ENCODE measurements at regions not wholly inside any gene's neighbourhood (a gene's known extent, or its start where the extent isn't known, plus 50 kb on each side); places are given as distances from the start of the nearest gene placed in this dataset.

GRCh38 chr2:84085562-84085961 is 373.5 kb downstream of the SUCLG1 start:
- H3F3A ChIP-seq (ENCODE audit: insufficient read depth, low read length), result no peaks in the 10 kb centered on the region

GRCh38 chr2:84084856-84085255 is 374.2 kb downstream of the SUCLG1 start:
- Histone ChIP-seq H3F3A (ENCODE audit: insufficient read depth, low read length) (no peaks in the 10 kb centered on the region), H3K4me2 (ENCODE audit: low read length) (no peak overlapping the region), H3K9me3 (ENCODE audit: low read length) (no peaks in the 10 kb centered on the region), H3K9me2 (ENCODE audit: low read depth, low read length) (no peaks in the 10 kb centered on the region), H3K9ac (ENCODE audit: low read length) (no peak overlapping the region), H3K27me3 (ENCODE audit: insufficient read depth, low read length) (no peaks in the 10 kb centered on the region), H2AFZ (ENCODE audit: low read length) (no peak overlapping the region), H3K4me3 (ENCODE audit: low read depth, low read length, poor library complexity, severe bottlenecking) (no peak overlapping the region), H4K20me1 (ENCODE audit: insufficient read depth, low read length) (no peaks in the 10 kb centered on the region), H3K79me2 (ENCODE audit: insufficient read depth, low read length) (no peaks in the 10 kb centered on the region), H3K4me1 (ENCODE audit: insufficient read depth, low read length, severe bottlenecking) (no peaks in the 10 kb centered on the region), H3K27ac (ENCODE audit: low read depth, low read length, poor library complexity, severe bottlenecking) (no peak overlapping the region), H3K36me3 (ENCODE audit: insufficient read depth, low read length) (no peaks in the 10 kb centered on the region)
- no peak for TF ChIP-seq CTCF (IDR thresholded peaks at IDR 0.05; ENCODE audit: low read length)
- TF ChIP-seq EZH2 (IDR thresholded peaks at IDR 0.05; ENCODE audit: borderline replicate concordance, low read length), result no peak

More at GRCh38 chr2:84085562-84085961, 373.5 kb downstream of the SUCLG1 start:
- H3K79me2 ChIP-seq (ENCODE audit: insufficient read depth, low read length), result no peaks in the 10 kb centered on the region
- H3K36me3 ChIP-seq (ENCODE audit: insufficient read depth, low read length), result no peaks in the 10 kb centered on the region
- no peak overlapping the region for H2AFZ ChIP-seq (ENCODE audit: low read length)
- H3K27me3 ChIP-seq (ENCODE audit: insufficient read depth, low read length), result no peaks in the 10 kb centered on the region
- H3K4me1 ChIP-seq (ENCODE audit: insufficient read depth, low read length, severe bottlenecking), result no peaks in the 10 kb centered on the region
- no peak overlapping the region for H3K4me2 ChIP-seq (ENCODE audit: low read length)
- H3K4me3 ChIP-seq (ENCODE audit: low read depth, low read length, poor library complexity, severe bottlenecking), result no peak overlapping the region
- no peak overlapping the region for H3K9ac ChIP-seq (ENCODE audit: low read length)
- no peaks in the 10 kb centered on the region for H4K20me1 ChIP-seq (ENCODE audit: insufficient read depth, low read length)
- H3K9me2 ChIP-seq (ENCODE audit: low read depth, low read length), result no peaks in the 10 kb centered on the region
- no peak overlapping the region for H3K27ac ChIP-seq (ENCODE audit: low read depth, low read length, poor library complexity, severe bottlenecking)
- no peaks in the 10 kb centered on the region for H3K9me3 ChIP-seq (ENCODE audit: low read length)
- TF ChIP-seq CTCF (IDR thresholded peaks at IDR 0.05; ENCODE audit: low read length), result no peak
- TF ChIP-seq EZH2 (IDR thresholded peaks at IDR 0.05; ENCODE audit: borderline replicate concordance, low read length), result no peak

- no peaks in the 10 kb centered on the region for H3K9me3 ChIP-seq (ENCODE audit: low read length)
- no peak for TF ChIP-seq EZH2 (IDR thresholded peaks at IDR 0.05; ENCODE audit: borderline replicate concordance, low read length)
- TF ChIP-seq CTCF (IDR thresholded peaks at IDR 0.05; ENCODE audit: low read length), result no peak
- H3K4me3 ChIP-seq (ENCODE audit: low read depth, low read length, poor library complexity, severe bottlenecking), result no peak overlapping the region
- no peak overlapping the region for H3K27ac ChIP-seq (ENCODE audit: low read depth, low read length, poor library complexity, severe bottlenecking)
- no peaks in the 10 kb centered on the region for H3K9me2 ChIP-seq (ENCODE audit: low read depth, low read length)
- no peak overlapping the region for H3K4me2 ChIP-seq (ENCODE audit: low read length)
- H2AFZ ChIP-seq (ENCODE audit: low read length), result no peak overlapping the region
- H3K4me1 ChIP-seq (ENCODE audit: insufficient read depth, low read length, severe bottlenecking), result no peaks in the 10 kb centered on the region
- H3K36me3 ChIP-seq (ENCODE audit: insufficient read depth, low read length), result no peaks in the 10 kb centered on the region
- H3K27me3 ChIP-seq (ENCODE audit: insufficient read depth, low read length), result no peaks in the 10 kb centered on the region
- no peaks in the 10 kb centered on the region for H4K20me1 ChIP-seq (ENCODE audit: insufficient read depth, low read length)
- H3F3A ChIP-seq (ENCODE audit: insufficient read depth, low read length), result no peaks in the 10 kb centered on the region
- H3K9ac ChIP-seq (ENCODE audit: low read length), result no peak overlapping the region
- no peaks in the 10 kb centered on the region for H3K79me2 ChIP-seq (ENCODE audit: insufficient read depth, low read length)
Measured at GRCh38 chr2:84083984-84084383, 375.1 kb downstream of the SUCLG1 start.
